ENCODE measurements at regions not wholly inside any gene's neighbourhood (a gene's known extent, or its start where the extent isn't known, plus 50 kb on each side); places are given as distances from the start of the nearest gene placed in this dataset.
A peak's percentile ranks its signal among the peaks of the same experiment; 100 is the strongest.

GRCh38 chr12:61037792-61038191 is 1222.4 kb upstream of the USP15 start:
- no peak for TF ChIP-seq CTCF (conservative IDR thresholded peaks at IDR 0.05; ENCODE audit: low read length)
- H3K4me3 ChIP-seq (ENCODE audit: low read length), result no peak overlapping the region
- DNase-seq (ENCODE audit: low read depth), result no peak

- DNase-seq (ENCODE audit: low read depth), result no peak
- no peak for TF ChIP-seq CTCF (conservative IDR thresholded peaks at IDR 0.05; ENCODE audit: low read length)
- H3K4me3 ChIP-seq (ENCODE audit: low read length), result no peak overlapping the region
Observed at GRCh38 chr12:61043838-61044237, 1216.4 kb upstream of the USP15 start.

- H3K4me3 ChIP-seq (ENCODE audit: low read length), result no peak overlapping the region
- TF ChIP-seq CTCF (conservative IDR thresholded peaks at IDR 0.05; ENCODE audit: low read length), result no peak
- DNase-seq (ENCODE audit: low read depth), result no peak
Observed at GRCh38 chr12:61044766-61045165, 1215.4 kb upstream of the USP15 start.

GRCh38 chr12:61070640-61071414 is 1189.4 kb upstream of the USP15 start:
- no peak for TF ChIP-seq CTCF (conservative IDR thresholded peaks at IDR 0.05; ENCODE audit: low read length)
- no peak overlapping the region for H3K4me3 ChIP-seq (ENCODE audit: low read length)
- no peak for DNase-seq (ENCODE audit: low read depth)

GRCh38 chr12:61072717-61073116 is 1187.5 kb upstream of the USP15 start:
- H3K4me3 ChIP-seq (ENCODE audit: low read length), result no peak overlapping the region
- no peak for DNase-seq (ENCODE audit: low read depth)

GRCh38 chr12:61095111-61095510 is 1165.1 kb upstream of the USP15 start:
- TF ChIP-seq CTCF (conservative IDR thresholded peaks at IDR 0.05; ENCODE audit: low read length), result no peak
- DNase-seq (ENCODE audit: low read depth), result peak; percentile 1
- H3K4me3 ChIP-seq (ENCODE audit: low read length), result no peak overlapping the region

More at GRCh38 chr12:61072717-61073116, 1187.5 kb upstream of the USP15 start:
- TF ChIP-seq CTCF (conservative IDR thresholded peaks at IDR 0.05; ENCODE audit: low read length), result no peak

- H3K4me3 ChIP-seq (ENCODE audit: low read length), result no peak overlapping the region
- DNase-seq (ENCODE audit: low read depth), result no peak
- no peak for TF ChIP-seq CTCF (conservative IDR thresholded peaks at IDR 0.05; ENCODE audit: low read length)
Observed at GRCh38 chr12:61098031-61098580, 1162.1 kb upstream of the USP15 start.
